ENCODE measurements at regions not wholly inside any gene's neighbourhood (a gene's known extent, or its start where the extent isn't known, plus 50 kb on each side); places are given as distances from the start of the nearest gene placed in this dataset.

- TF ChIP-seq CTCF (IDR thresholded peaks at IDR 0.05; ENCODE audit: borderline replicate concordance, extremely low read depth, low read length, poor library complexity, severe bottlenecking) (no peak), EZH2 (IDR thresholded peaks at IDR 0.05; ENCODE audit: borderline replicate concordance, low read depth, low read length, severe bottlenecking) (no peak)
Observed at GRCh38 chr3:87508921-87509320, 232.5 kb upstream of the POU1F1 start.

All from DND-41 (cell line).